ENCODE measurements at regions not wholly inside any gene's neighbourhood (a gene's known extent, or its start where the extent isn't known, plus 50 kb on each side); places are given as distances from the start of the nearest gene placed in this dataset.
A peak's percentile ranks its signal among the peaks of the same experiment; 100 is the strongest.

GRCh38 chr15:95365511-95366107 lies 964.9 kb upstream of the NR2F2 start:
- no peak for DNase-seq

- no peak for DNase-seq
Observed at GRCh38 chr15:95368191-95368590, 962.3 kb upstream of the NR2F2 start.

- DNase-seq: no peak
Observed at GRCh38 chr15:95368755-95369601, 961.5 kb upstream of the NR2F2 start.

DNA sequence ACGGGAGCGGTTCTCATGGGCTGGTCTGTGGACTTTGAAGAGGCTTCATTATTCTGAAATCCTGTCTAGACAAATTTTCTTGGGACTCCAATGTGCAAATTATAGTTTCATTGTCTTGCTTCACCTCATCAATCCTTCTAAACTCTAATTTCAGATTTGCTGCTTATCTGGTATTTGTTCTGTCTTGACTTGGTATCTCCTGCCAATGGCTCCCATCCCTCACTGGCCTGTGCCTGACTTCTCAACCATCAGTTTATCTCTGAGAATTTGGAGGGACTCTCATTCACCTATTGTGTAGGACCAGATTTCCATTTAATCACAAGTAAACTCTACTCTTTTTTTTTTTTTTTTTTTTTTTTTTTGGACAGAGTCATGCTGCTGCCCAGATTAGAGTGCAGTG lies 960.2 kb upstream of the NR2F2 start:
- DNase-seq: no peak

- no peak for DNase-seq
Observed at GRCh38 chr15:95371664-95372063, 958.8 kb upstream of the NR2F2 start.

GRCh38 chr15:95375281-95375680 lies 955.2 kb upstream of the NR2F2 start:
- DNase-seq: no peak

GRCh38 chr15:95377258-95377852 lies 953.1 kb upstream of the NR2F2 start:
- no peak for DNase-seq

DNA sequence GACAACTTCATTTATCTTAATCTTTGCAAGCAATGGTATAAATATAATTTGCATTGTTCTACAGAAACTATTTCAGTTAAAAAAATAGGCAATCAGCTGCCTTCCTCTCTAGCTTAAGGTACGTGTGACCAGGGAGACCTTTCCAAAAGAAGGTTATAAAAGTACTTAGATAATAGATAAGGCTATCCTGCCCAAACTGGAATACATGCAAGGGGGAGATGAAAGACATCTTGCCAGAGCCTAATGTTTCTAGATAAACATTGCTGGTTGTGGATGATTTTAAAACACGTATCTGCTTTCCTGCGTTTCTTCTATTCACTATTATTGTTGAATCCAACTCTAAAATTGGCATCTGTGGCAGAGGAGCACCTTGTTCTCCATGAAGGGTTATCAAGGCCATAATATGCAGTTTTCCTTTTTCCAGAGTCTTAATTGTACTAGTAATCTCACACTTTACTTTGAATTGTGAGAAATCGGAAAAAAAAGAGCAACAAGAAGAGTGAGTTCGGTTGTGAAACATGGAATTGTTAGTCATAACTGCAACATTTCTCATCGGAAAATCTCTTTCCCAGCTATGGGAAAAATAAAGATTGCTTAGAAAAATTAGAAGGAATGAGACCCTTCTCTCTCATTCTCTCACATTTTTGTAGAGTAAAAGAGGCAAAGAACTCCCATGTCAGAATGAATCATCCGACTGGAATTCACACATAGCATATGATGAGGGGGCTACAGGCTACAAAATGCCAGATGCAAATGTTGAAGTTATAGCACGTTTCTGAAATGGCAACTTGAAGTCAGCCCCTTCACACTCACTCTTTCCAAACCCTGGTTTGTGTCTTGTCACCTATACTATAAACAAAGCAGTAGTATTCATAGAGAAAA lies 936.1 kb upstream of the NR2F2 start:
- peak in 1 of 51 donors; percentile 1 for DNase-seq

- no peak for DNase-seq
Observed at GRCh38 chr15:95400428-95400827, 930.1 kb upstream of the NR2F2 start.

GRCh38 chr15:95401587-95401986 lies 928.9 kb upstream of the NR2F2 start:
- no peak for DNase-seq

GRCh38 chr15:95405447-95405846 lies 925.1 kb upstream of the NR2F2 start:
- DNase-seq: no peak

- DNase-seq: no peak
Observed at GRCh38 chr15:95407534-95407933, 923.0 kb upstream of the NR2F2 start.

DNA sequence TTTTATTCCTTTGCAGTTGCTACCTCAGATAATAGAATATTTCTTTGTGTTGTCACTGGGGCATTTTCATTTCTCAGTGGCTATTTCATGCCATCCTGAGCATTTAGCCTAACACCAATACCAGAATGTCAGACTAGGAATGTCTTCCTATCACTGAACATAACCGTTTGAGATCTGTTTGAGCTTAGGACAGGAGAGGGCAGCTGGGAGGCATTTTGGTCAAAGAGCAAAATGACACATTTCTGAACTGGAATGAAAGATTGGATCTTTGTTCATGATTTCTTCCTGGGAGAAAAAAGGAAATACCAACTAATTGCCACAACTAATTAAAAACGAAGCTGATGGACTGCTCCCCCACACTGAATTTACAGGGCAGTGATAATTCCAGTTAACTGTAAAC lies 921.3 kb upstream of the NR2F2 start:
- DNase-seq: no peak

DNA sequence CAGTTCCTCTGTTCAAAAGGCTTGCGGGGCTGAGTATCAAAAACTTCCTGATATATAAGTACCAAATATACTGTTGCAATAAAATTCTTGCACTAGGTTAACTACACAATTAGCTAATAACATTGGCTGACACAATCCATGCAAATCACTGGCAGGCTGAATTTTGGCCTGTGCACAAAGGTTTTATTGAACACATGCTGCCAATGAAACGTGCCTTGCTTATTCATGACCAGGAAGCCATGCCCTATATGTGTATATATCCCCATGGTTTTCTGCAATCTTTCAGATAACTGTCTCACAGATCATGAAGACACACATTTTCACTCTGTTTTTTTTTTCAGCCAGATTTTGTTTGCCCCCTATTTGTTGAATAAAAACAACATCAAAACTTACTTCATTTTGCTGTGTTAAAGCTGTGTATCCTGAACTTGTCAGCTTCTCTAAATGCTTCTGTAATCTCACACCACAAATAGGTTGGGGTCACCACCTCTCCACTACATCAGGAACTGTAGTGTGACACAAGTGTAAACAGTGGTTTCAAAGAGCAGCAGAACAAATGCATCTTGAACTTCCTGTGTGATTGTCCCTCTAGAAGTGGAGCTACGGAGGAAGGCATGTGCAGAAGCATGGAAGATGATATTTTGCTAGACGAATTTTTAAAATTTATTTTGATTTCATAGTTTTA lies 920.7 kb upstream of the NR2F2 start:
- DNase-seq: peak in 1 of 51 donors; percentile 1

DNA sequence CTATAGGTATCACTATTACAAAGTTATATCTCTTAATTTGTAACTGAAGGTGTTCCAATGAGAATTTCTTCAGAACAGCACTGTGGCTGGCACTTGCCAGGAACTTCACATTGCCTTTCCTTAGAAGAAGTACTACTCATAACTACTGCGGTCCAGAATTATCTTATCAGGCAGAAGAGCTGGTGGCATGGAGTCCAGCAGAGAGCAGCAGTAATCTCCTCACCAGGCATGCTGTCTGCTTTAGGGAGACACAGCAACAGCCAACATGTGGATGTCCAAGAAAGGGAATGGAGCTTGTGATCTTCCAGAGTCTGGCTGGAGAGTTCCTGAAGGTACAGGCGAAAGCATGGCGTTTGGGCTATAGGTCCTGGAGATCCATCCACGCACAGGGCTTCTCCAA lies 919.7 kb upstream of the NR2F2 start:
- no peak for DNase-seq

- no peak for DNase-seq
Observed at GRCh38 chr15:95416576-95416975, 913.9 kb upstream of the NR2F2 start.

GRCh38 chr15:95417761-95418160 lies 912.7 kb upstream of the NR2F2 start:
- DNase-seq: no peak

GRCh38 chr15:95422255-95422654 lies 908.2 kb upstream of the NR2F2 start:
- DNase-seq: no peak

- no peak for DNase-seq
Observed at GRCh38 chr15:95425859-95426258, 904.6 kb upstream of the NR2F2 start.

DNA sequence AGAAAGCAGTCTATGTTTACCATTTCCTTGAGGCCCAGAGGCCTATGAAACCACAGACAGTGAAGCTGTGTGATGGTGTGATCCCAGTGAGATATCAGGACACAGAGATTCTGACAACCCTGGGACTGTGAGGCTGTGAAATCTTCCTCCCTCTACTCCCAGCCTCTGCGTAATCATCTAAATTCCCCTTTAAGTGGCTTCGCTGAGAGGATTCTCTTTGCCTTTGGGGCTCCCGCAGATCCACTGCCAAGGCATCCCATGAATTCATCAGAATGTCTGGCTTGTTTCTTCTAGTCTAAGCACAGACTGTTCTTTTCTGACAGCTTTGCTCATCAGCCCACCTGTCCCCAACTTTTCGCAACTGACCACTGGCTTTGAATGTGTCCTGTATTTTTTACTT lies 901.2 kb upstream of the NR2F2 start:
- DNase-seq: no peak

GRCh38 chr15:95431518-95431917 lies 899.0 kb upstream of the NR2F2 start:
- no peak for DNase-seq

Data from hypothalamus (tissue), 51 donors.